GM13976 (cell line): ENCODE measurements at regions not wholly inside any gene's neighbourhood (a gene's known extent, or its start where the extent isn't known, plus 50 kb on each side); places are given as distances from the start of the nearest gene placed in this dataset.

Source experiments
- DNase-seq: peaks from one replicate; pipeline ENCODE4 v3.0.0; 2012; ENCODE audit warnings: low spot score
- CTCF ChIP-seq: IDR thresholded peaks from 2 replicates; pipeline ENCODE4 v1.5.1; 2012; ENCODE audit warnings: borderline replicate concordance, mild to moderate bottlenecking; ENCODE audit not compliant: insufficient read depth; ENCODE audit errors: extremely low read depth, missing control alignments, control extremely low read depth
- in situ Hi-C: fragments of 300-500 bp; cut with MboI; formaldehyde crosslinking; loops from one replicate; pipeline ENCODE4 v1.12.0; 2022; ENCODE audit warnings: low sequenced_read_pairs, mixed read lengths, inconsistent platforms; ENCODE audit not compliant: unreplicated experiment

- TF ChIP-seq CTCF = no peak
- in situ Hi-C loops = no loop called here
- no peak for DNase-seq
Observed at GRCh38 chr13:67554746-67555452, 324.8 kb upstream of the PCDH9 start.

- no peak for TF ChIP-seq CTCF
- in situ Hi-C loops = no loop called here
- no peak for DNase-seq
Observed at GRCh38 chr13:67554286-67554685, 324.1 kb upstream of the PCDH9 start.

- no peak for TF ChIP-seq CTCF
- in situ Hi-C loops = no loop called here
- DNase-seq = no peak
Observed at GRCh38 chr13:67549331-67549730, 319.2 kb upstream of the PCDH9 start.

GRCh38 chr13:67538906-67539305 is 308.8 kb upstream of the PCDH9 start:
- DNase-seq = no peak
- in situ Hi-C loops = no loop called here

GRCh38 chr13:67520886-67521285 is 290.8 kb upstream of the PCDH9 start:
- in situ Hi-C loops = no loop called here
- TF ChIP-seq CTCF = no peak
- no peak for DNase-seq

More at GRCh38 chr13:67538906-67539305, 308.8 kb upstream of the PCDH9 start:
- TF ChIP-seq CTCF = no peak

- no peak for TF ChIP-seq CTCF
- in situ Hi-C loops = no loop called here
- no peak for DNase-seq
Observed at GRCh38 chr13:67519356-67519755, 289.2 kb upstream of the PCDH9 start.

GRCh38 chr13:67518785-67519184 is 288.6 kb upstream of the PCDH9 start:
- no peak for TF ChIP-seq CTCF
- DNase-seq = no peak
- in situ Hi-C loops = no loop called here
